ENCODE measurements at regions not wholly inside any gene's neighbourhood (a gene's known extent, or its start where the extent isn't known, plus 50 kb on each side); places are given as distances from the start of the nearest gene placed in this dataset.

DNA sequence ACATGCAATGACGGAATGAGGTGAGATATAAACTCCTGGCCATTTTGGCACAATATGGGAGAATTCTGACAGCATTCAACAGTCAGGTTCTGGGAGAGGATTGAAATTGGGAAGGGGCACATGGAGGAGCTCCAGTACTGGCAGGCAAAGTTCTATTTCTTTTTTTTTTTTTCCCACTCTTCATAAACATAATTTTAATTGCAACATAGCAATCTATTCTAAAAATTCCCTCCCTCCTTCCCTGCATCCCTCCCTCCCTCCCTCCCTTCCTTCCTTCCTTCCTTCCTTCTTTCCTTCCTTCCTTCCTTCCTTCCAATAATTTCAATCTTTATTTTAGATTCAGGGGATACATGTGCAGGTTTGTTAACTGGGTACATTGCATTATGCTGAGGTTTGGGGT, 93.2 kb downstream of the PTCSC3 start:
- Mint-ChIP-seq H3K9me3 (peaks cover 6% of the 10 kb centered on the region), H3K4me3 (no peak overlapping the region), H3K36me3 (no peaks in the 10 kb centered on the region), H3K27ac (no peak overlapping the region), H3K4me1 (no peaks in the 10 kb centered on the region), H3K27me3 (no peaks in the 10 kb centered on the region)
- ATAC-seq: no peak

DNA sequence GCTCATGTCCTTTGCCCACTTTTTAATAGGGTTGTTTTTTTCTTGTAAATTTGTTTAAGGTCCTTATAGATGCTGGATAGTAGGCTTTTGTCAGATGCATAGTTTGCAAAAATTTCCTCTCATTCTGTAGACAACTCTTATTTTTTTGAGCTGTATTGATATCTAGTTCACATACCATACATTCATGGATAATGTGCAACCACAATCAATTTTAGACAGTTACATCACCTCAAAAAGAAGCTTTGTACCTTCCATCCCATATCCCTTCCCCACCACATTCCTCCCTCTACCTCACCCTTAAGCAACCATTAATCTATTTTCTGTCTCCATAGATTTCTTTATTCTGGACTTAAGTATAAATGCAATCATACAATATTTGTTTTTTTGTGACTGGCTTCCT, 98.4 kb downstream of the PTCSC3 start:
- ATAC-seq: no peak
- H3K9me3 Mint-ChIP-seq: peaks cover 2% of the 10 kb centered on the region
- peaks cover 19% of the 10 kb centered on the region for H3K27me3 Mint-ChIP-seq

GRCh38 chr14:36076197-36076596, 100.3 kb downstream of the PTCSC3 start:
- Mint-ChIP-seq H3K27ac (no peak overlapping the region), H3K4me3 (no peak overlapping the region), H3K27me3 (peaks cover 25% of the 10 kb centered on the region), H3K9me3 (peaks cover 2% of the 10 kb centered on the region), H3K4me1 (no peaks in the 10 kb centered on the region), H3K36me3 (no peaks in the 10 kb centered on the region)
- no peak for ATAC-seq

More for the DNA sequence above, 98.4 kb downstream of the PTCSC3 start:
- Mint-ChIP-seq H3K4me3 (no peak overlapping the region), H3K36me3 (no peaks in the 10 kb centered on the region), H3K27ac (no peak overlapping the region), H3K4me1 (no peaks in the 10 kb centered on the region)

GRCh38 chr14:36075203-36075602, 101.3 kb downstream of the PTCSC3 start:
- no peak overlapping the region for H3K4me3 Mint-ChIP-seq
- H3K27ac Mint-ChIP-seq: no peak overlapping the region
- peaks cover 2% of the 10 kb centered on the region for H3K9me3 Mint-ChIP-seq
- ATAC-seq: no peak
- H3K4me1 Mint-ChIP-seq: no peaks in the 10 kb centered on the region
- no peaks in the 10 kb centered on the region for H3K36me3 Mint-ChIP-seq
- peaks cover 25% of the 10 kb centered on the region for H3K27me3 Mint-ChIP-seq

DNA sequence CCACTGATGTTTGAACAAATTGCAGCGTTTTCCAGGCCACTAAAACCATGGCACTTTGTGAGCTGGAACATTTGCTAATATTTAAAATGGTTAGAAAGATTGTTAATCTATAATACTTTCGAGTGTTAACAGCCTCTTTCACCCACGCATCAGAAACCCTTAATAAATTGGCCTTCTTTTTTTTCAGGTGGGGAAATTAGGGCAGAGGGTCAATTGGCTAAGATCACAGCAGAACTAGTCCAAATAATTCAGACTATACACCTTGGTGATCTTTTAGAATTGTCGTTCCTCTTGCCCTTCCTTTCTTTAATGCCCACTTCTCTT, 105.8 kb downstream of the PTCSC3 start:
- Mint-ChIP-seq H3K27ac (no peak overlapping the region), H3K4me3 (no peak overlapping the region), H3K4me1 (no peaks in the 10 kb centered on the region), H3K27me3 (peaks cover 20% of the 10 kb centered on the region), H3K9me3 (no peaks in the 10 kb centered on the region), H3K36me3 (no peaks in the 10 kb centered on the region)
- ATAC-seq: no peak

DNA sequence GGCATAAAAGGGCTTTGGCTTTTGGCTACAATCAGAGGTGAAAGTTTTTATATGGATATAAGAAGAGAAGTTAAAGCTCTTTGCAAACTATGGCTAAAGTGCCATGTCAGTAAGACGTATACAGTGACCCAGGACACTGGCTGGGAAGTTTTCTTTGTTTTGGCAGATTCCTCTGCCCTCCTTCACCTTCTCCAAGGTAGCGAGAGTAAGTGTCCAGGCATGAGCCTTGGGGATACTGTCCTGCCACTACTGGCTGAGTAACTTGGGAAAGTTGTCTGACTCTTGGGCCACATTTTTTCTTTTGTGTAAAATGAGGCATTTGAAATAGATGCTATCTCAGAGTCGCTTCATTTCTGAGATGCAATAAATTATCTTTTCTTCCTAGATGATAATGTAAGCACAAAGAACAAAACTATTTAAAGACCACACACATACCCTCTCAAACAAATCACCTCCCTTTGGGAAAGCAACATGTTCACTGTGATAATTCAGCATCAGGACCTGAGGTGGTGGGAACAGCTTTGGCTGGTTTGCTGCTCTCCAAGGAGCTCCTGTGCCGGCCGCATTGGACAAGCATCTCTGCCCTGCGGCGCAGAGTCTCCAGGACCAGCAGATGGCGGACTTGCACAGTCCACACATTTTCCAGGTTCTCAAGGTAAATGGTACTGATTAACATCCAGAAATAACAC, 106.3 kb downstream of the PTCSC3 start:
- no peak for ATAC-seq
- H3K27me3 Mint-ChIP-seq: peaks cover 17% of the 10 kb centered on the region
- no peaks in the 10 kb centered on the region for H3K36me3 Mint-ChIP-seq
- no peak overlapping the region for H3K27ac Mint-ChIP-seq
- no peak overlapping the region for H3K4me3 Mint-ChIP-seq
- no peaks in the 10 kb centered on the region for H3K4me1 Mint-ChIP-seq
- H3K9me3 Mint-ChIP-seq: no peaks in the 10 kb centered on the region

GRCh38 chr14:36069535-36069900, 107.0 kb downstream of the PTCSC3 start:
- no peak overlapping the region for H3K4me3 Mint-ChIP-seq
- no peaks in the 10 kb centered on the region for H3K4me1 Mint-ChIP-seq
- H3K27ac Mint-ChIP-seq: no peak overlapping the region
- peaks cover 20% of the 10 kb centered on the region for H3K27me3 Mint-ChIP-seq
- no peaks in the 10 kb centered on the region for H3K36me3 Mint-ChIP-seq
- no peaks in the 10 kb centered on the region for H3K9me3 Mint-ChIP-seq
- peak; percentile 24 for ATAC-seq

DNA sequence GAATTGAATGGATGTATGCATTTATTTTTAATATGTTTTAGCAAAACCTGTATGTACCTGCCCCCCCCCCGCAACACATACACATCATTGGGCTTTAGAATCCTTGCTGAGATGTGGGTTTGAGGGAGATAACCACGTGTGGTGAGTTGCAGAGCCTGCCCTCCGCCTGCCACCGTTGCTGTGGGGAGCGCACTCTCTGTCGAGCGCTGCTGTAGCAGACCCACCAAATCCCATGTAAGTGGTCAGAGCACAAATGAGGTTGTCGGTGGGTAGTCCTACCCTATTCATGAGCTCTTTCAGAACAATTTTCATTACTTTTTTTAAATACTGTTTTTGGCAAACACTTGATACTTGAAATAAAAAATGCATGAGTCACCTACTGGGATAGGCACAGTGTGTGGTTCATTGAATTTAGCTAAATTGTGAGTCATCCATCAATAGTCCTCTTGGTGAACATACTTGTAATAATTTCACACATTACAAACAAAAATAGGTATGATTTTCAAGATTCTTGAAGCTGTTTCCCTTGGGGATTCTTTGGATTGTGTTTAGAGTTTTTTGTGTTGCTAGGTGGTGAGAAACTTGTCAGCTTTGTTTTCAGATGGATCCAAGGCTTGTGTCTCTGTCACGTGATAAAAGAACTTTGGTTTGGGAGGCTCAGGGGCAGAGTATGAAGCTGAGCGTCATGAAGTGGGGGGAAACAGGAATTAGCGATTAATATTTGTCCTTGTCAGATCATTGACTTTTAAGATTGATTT, 107.6 kb downstream of the PTCSC3 start:
- Mint-ChIP-seq H3K27ac (no peak overlapping the region), H3K9me3 (no peaks in the 10 kb centered on the region), H3K36me3 (no peaks in the 10 kb centered on the region), H3K4me1 (no peaks in the 10 kb centered on the region), H3K4me3 (no peak overlapping the region), H3K27me3 (peaks cover 15% of the 10 kb centered on the region)
- no peak for ATAC-seq

GRCh38 chr14:36067428-36068187, 108.9 kb downstream of the PTCSC3 start:
- Mint-ChIP-seq H3K4me3 (no peak overlapping the region), H3K9me3 (no peaks in the 10 kb centered on the region), H3K27ac (no peak overlapping the region), H3K4me1 (no peaks in the 10 kb centered on the region), H3K27me3 (peaks cover 9% of the 10 kb centered on the region), H3K36me3 (no peaks in the 10 kb centered on the region)
- peak; percentile 41 for ATAC-seq

GRCh38 chr14:36066636-36067035, 109.9 kb downstream of the PTCSC3 start:
- no peak for ATAC-seq
- H3K4me3 Mint-ChIP-seq: no peak overlapping the region
- no peaks in the 10 kb centered on the region for H3K4me1 Mint-ChIP-seq
- H3K36me3 Mint-ChIP-seq: no peaks in the 10 kb centered on the region
- peaks cover 8% of the 10 kb centered on the region for H3K27me3 Mint-ChIP-seq
- H3K27ac Mint-ChIP-seq: no peak overlapping the region
- no peaks in the 10 kb centered on the region for H3K9me3 Mint-ChIP-seq

DNA sequence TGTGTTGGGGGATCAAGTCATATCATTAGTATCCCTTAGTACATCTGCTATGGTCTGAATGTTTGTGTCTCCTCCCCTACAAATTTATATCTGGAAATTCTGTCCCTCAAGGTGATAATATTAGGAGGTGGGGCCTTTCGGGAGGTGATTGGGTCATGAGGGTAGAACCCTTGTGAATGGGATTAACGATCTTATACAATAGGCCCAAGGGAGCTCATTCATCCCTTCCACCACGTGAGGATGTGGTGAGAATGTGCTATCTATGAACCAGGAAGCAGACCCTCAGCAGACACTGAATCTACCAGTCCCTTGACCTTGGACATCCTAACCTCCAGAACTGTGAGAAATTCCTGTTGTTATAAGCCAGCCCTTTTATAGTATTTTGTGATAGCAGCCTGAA, 110.7 kb downstream of the PTCSC3 start:
- H3K27me3 Mint-ChIP-seq: peaks cover 8% of the 10 kb centered on the region

DNA sequence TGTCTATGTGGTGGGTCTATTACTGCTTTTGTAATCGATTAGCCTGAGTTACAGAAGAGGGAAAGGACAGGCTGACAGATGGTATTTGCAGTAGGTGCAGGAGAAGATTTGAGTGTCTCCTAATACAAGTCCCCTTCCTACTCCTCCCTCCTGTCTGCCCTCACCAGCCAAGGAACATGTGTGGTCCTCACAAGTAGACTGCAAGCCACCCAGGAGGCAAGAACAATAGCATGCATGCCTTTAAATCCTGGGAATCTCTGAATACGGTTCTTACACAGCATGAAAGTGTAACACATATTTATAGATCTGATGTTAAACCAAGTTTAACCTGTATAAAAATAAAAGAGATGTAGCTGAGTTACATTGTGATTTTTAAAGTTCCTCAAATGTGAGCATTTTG, 117.0 kb downstream of the PTCSC3 start:
- H3K4me1 Mint-ChIP-seq: no peaks in the 10 kb centered on the region
- no peak for ATAC-seq
- H3K27ac Mint-ChIP-seq: no peak overlapping the region
- H3K4me3 Mint-ChIP-seq: no peak overlapping the region
- no peaks in the 10 kb centered on the region for H3K36me3 Mint-ChIP-seq
- no peaks in the 10 kb centered on the region for H3K9me3 Mint-ChIP-seq
- H3K27me3 Mint-ChIP-seq: peaks cover under 1% of the 10 kb centered on the region

More for the DNA sequence above, 110.7 kb downstream of the PTCSC3 start:
- no peaks in the 10 kb centered on the region for H3K36me3 Mint-ChIP-seq
- H3K4me1 Mint-ChIP-seq: no peaks in the 10 kb centered on the region
- ATAC-seq: no peak
- H3K27ac Mint-ChIP-seq: no peak overlapping the region
- no peak overlapping the region for H3K4me3 Mint-ChIP-seq
- H3K9me3 Mint-ChIP-seq: no peaks in the 10 kb centered on the region

- no peak overlapping the region for H3K4me3 Mint-ChIP-seq
- no peaks in the 10 kb centered on the region for H3K9me3 Mint-ChIP-seq
- ATAC-seq: no peak
- no peaks in the 10 kb centered on the region for H3K27me3 Mint-ChIP-seq
- no peaks in the 10 kb centered on the region for H3K36me3 Mint-ChIP-seq
- H3K27ac Mint-ChIP-seq: no peak overlapping the region
- H3K4me1 Mint-ChIP-seq: no peaks in the 10 kb centered on the region
Observed at GRCh38 chr14:36057452-36058116, 118.9 kb downstream of the PTCSC3 start.

DNA sequence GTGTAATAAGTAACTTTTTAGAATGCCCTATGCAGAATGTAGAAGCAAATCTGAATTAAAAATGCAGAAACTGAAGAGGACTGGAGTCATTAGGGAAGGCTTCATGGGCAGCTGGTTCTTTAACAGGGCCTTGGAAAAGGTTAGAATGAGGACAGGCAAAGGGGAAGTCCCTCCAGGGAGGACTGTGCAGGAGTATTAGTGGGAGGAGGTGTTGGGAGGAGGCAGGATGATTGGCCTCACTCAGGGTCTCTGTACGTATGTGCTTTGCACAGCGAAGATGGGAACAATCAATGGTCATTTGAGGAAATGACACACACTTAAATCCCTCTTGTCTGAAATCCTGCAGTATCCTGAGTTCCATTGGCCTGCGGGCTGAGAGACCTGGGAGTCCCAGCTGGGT, 119.7 kb downstream of the PTCSC3 start:
- no peak for ATAC-seq
- no peaks in the 10 kb centered on the region for H3K27me3 Mint-ChIP-seq
- H3K27ac Mint-ChIP-seq: no peak overlapping the region
- H3K9me3 Mint-ChIP-seq: no peaks in the 10 kb centered on the region
- H3K4me3 Mint-ChIP-seq: no peak overlapping the region
- H3K36me3 Mint-ChIP-seq: no peaks in the 10 kb centered on the region
- H3K4me1 Mint-ChIP-seq: no peaks in the 10 kb centered on the region

DNA sequence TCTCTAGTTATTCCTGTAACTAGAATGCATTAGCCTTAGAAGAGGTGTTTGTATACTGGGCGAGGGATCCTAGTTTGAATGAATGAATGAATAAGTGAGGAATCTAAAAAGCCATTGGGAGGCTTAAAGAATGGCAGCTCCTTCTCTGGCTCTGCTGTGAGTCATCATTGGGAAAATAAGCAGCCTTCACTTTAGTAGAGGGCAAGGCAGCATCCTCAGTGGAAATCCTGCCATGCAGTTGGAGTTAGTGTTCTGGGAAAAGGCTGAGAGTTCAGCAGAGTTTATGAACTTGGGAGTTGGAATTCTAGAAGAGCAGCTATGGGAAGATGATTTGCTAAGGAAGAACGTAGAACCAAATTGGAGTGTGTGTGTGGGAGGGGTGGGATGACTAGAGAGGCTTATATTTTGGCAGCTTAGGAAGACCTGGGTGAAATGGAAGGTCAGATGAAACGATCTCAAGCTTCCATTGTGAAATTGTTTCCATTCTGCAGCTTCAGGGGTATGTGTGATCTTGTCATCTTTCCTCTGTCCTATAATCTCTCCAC, 120.8 kb downstream of the PTCSC3 start:
- H3K36me3 Mint-ChIP-seq: no peaks in the 10 kb centered on the region
- no peak overlapping the region for H3K27ac Mint-ChIP-seq
- H3K4me1 Mint-ChIP-seq: no peaks in the 10 kb centered on the region
- no peaks in the 10 kb centered on the region for H3K27me3 Mint-ChIP-seq
- H3K9me3 Mint-ChIP-seq: no peaks in the 10 kb centered on the region
- ATAC-seq: no peak
- H3K4me3 Mint-ChIP-seq: no peak overlapping the region

Measured in stimulated activated memory B cell treated with anti-CD40 and anti-IgM and Interleukin-4, amounts not matched to agents 10 μg/mL and 1 μg/mL and 100 μg/mL, for 72 hours (primary cell).